ENCODE measurements at regions not wholly inside any gene's neighbourhood (a gene's known extent, or its start where the extent isn't known, plus 50 kb on each side); places are given as distances from the start of the nearest gene placed in this dataset.

DNA sequence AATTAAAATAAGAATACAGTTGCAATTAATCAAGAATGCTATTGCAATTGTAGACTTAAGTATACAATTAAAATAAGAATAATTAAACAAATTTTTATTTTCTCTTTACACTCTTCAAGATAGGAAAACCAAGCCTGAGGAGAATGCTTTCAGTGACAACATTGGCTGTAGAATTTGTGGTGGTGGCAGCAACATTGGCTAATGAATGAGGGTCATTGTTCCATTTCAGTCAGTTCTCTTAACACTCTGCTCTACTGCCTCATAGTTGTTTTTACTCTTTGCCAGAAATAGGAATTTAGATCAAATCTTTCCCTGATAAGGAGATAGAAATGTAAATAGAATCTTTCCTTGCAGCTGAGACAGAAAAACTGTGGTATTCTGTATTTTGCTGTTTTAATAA lies 391.6 kb downstream of the PCDH20 start:
- Histone ChIP-seq H3K4me1 (replicated peaks; ENCODE audit: insufficient read depth) (no peaks in the 10 kb centered on the region), H3K27me3 (ENCODE audit: insufficient read depth, low read depth) (no peaks in the 10 kb centered on the region), H3K4me2 (no peak overlapping the region), H3K4me3 (no peak overlapping the region), H3K9me2 (ENCODE audit: insufficient read depth) (no peaks in the 10 kb centered on the region), H3K79me2 (ENCODE audit: low read depth) (no peaks in the 10 kb centered on the region), H3K36me3 (ENCODE audit: low read depth) (no peaks in the 10 kb centered on the region), H4K20me1 (ENCODE audit: insufficient read depth) (no peaks in the 10 kb centered on the region), H3K9me3 (ENCODE audit: insufficient read depth, low read depth) (no peaks in the 10 kb centered on the region), H3F3A (ENCODE audit: insufficient read depth, low read depth) (no peaks in the 10 kb centered on the region), H2AFZ (no peak overlapping the region), H3K27ac (no peak overlapping the region)
- CTCF ChIA-PET, result no interaction called here
- POLR2A ChIA-PET (ENCODE audit: unreplicated experiment), result no interaction called here
- no peak for DNase-seq
- TF ChIP-seq EZH2 (IDR thresholded peaks at IDR 0.05; ENCODE audit: low read depth) (no peak), CTCF (conservative IDR thresholded peaks at IDR 0.05) (no peak)
- no TSS peak for BruUV-seq (replicated peaks)
- intact Hi-C loops (cut with micrococcal nuclease; ENCODE audit: unreplicated experiment), result no loop called here

GRCh38 chr13:61021838-61022237 lies 393.8 kb downstream of the PCDH20 start:
- Histone ChIP-seq H3K27ac (no peak overlapping the region), H4K20me1 (ENCODE audit: insufficient read depth) (no peaks in the 10 kb centered on the region), H3K36me3 (ENCODE audit: low read depth) (no peaks in the 10 kb centered on the region), H3K4me2 (no peak overlapping the region), H3K79me2 (ENCODE audit: low read depth) (no peaks in the 10 kb centered on the region), H3K9me2 (ENCODE audit: insufficient read depth) (no peaks in the 10 kb centered on the region), H3K4me3 (no peak overlapping the region), H2AFZ (no peak overlapping the region), H3K4me1 (replicated peaks; ENCODE audit: insufficient read depth) (no peaks in the 10 kb centered on the region), H3K27me3 (ENCODE audit: insufficient read depth, low read depth) (no peaks in the 10 kb centered on the region), H3F3A (ENCODE audit: insufficient read depth, low read depth) (no peaks in the 10 kb centered on the region), H3K9me3 (ENCODE audit: insufficient read depth, low read depth) (no peaks in the 10 kb centered on the region)
- intact Hi-C loops (cut with micrococcal nuclease; ENCODE audit: unreplicated experiment), result no loop called here
- POLR2A ChIA-PET (ENCODE audit: unreplicated experiment), result interaction anchor here (0.5 kb wide), 1 partner anchor 668 kb away, joined by 9 read pairs; no protein-coding TSS in a partner anchor
- DNase-seq, result no peak
- CTCF ChIA-PET, result no interaction called here
- no TSS peak for BruUV-seq (replicated peaks)
- TF ChIP-seq CTCF (conservative IDR thresholded peaks at IDR 0.05) (no peak), EZH2 (IDR thresholded peaks at IDR 0.05; ENCODE audit: low read depth) (no peak)

- Histone ChIP-seq H3K9me3 (ENCODE audit: insufficient read depth, low read depth) (no peaks in the 10 kb centered on the region), H3K27ac (no peak overlapping the region), H3K9me2 (ENCODE audit: insufficient read depth) (no peaks in the 10 kb centered on the region), H3F3A (ENCODE audit: insufficient read depth, low read depth) (no peaks in the 10 kb centered on the region), H3K4me1 (replicated peaks; ENCODE audit: insufficient read depth) (no peaks in the 10 kb centered on the region), H3K4me3 (no peak overlapping the region), H3K27me3 (ENCODE audit: insufficient read depth, low read depth) (no peaks in the 10 kb centered on the region), H3K36me3 (ENCODE audit: low read depth) (no peaks in the 10 kb centered on the region), H2AFZ (no peak overlapping the region), H3K4me2 (no peak overlapping the region), H3K79me2 (ENCODE audit: low read depth) (no peaks in the 10 kb centered on the region), H4K20me1 (ENCODE audit: insufficient read depth) (no peaks in the 10 kb centered on the region)
- TF ChIP-seq CTCF (conservative IDR thresholded peaks at IDR 0.05), result no peak
- no peak for TF ChIP-seq EZH2 (IDR thresholded peaks at IDR 0.05; ENCODE audit: low read depth)
- ChIA-PET POLR2A (ENCODE audit: unreplicated experiment) (no interaction called here), CTCF (no interaction called here)
- intact Hi-C loops (cut with micrococcal nuclease; ENCODE audit: unreplicated experiment), result no loop called here
- no peak for DNase-seq
- no TSS peak for BruUV-seq (replicated peaks)
These were observed 401.9 kb downstream of the PCDH20 start for GRCh38 chr13:61013796-61014195.
